HG03442 (cell line): ENCODE measurements at regions not wholly inside any gene's neighbourhood (a gene's known extent, or its start where the extent isn't known, plus 50 kb on each side); places are given as distances from the start of the nearest gene placed in this dataset.
A peak's percentile ranks its signal among the peaks of the same experiment; 100 is the strongest.

Source experiments
- ATAC-seq: cut with Tn5 transposase; IDR thresholded peaks from one replicate; pipeline ENCODE4 v1.9.1; 2021; ENCODE audit warnings: mild to moderate bottlenecking, moderate library complexity; ENCODE audit not compliant: unreplicated experiment

- ATAC-seq = no peak
These were observed 146.5 kb upstream of the PUDP start for GRCh38 chrX:7294483-7294882.

DNA sequence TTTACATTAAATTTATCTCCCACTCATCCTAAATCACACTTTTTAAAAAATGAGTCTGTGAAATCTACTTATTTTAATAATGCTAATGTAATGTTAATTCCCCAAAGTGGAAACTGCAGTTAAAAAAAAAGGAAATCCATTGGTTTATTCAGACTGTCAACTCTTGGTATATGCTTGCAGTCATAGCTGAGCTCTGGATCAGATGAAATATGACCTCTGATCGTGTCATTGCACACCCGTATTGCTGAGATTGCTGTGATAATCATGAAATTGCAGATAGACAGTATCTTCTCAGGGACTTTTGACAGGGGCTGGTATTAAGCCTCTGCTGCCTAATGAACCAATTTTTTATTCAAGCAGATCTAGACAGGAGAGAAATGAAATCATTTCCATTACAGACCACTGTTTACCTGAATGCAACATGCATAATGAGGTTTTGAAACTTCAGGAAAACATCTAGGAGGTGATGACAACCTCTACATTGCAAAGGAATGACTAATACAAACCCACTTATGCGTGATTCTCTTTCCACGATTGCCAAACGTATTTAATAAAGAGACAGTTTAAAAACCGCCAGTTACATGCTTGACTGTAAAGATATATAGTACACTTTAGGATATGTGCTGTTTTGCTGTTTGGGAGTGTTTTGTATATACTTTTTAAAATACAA is 138.3 kb upstream of the PUDP start:
- ATAC-seq = no peak

DNA sequence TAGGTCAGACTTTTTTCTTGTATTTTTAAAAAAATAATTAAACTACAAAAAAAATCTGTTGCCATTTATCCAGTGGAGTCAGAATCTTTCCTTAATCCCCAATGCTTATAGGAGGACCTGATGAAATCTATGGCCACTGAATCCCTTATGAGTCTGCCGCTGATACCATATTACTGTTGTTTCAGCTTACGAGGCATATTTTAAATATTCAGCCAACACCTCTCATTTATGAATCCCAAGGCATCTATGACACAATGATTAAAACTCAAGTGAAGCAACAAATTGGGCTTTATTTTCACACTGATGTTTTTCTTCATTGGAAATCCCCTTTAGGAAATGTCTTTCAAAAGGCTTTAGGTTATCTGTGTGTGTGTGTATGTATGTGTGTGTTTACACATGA is 137.8 kb upstream of the PUDP start:
- ATAC-seq = no peak

DNA sequence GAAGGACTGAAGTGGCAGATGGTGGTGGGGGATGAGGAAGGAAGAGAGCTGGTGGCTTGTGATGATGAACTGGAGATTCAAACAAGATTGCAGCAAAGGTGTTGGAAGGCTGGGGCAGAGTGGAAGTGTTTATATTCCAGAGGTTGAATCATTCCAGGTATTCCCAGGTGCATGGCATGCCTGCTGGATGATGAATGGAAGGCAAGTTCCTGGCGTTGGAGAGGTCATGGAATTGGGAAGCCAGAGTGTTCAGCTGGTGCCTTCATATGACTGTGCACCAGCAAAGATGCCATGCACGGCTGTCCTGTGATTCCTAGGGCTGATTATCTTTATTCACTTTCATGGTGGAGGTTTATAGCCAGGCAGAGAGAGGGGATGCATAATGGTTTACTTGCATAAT is 135.8 kb upstream of the PUDP start:
- ATAC-seq = no peak

DNA sequence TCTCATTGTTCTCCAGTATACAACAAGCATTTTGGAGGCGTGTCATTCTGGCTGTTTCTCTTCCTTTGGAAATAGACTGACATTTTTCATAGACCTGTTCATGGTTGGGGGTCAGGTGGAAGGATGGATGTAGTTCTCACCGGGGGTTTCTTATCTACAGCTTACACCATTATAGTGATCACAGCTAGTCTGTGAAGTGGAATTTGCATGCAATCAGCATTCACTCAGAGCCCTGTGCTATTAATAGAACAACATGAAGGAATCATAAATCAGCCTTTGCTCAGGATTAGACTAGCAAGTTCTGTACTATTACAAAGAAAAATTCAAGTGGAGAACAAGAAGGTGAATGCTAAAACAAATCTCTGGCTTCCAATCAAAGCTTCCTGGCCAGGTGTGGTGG is 132.6 kb upstream of the PUDP start:
- ATAC-seq = no peak

- ATAC-seq = no peak
These were observed 124.4 kb upstream of the PUDP start for GRCh38 chrX:7272346-7272745.

- ATAC-seq = no peak
These were observed 123.0 kb upstream of the PUDP start for GRCh38 chrX:7270933-7271332.

DNA sequence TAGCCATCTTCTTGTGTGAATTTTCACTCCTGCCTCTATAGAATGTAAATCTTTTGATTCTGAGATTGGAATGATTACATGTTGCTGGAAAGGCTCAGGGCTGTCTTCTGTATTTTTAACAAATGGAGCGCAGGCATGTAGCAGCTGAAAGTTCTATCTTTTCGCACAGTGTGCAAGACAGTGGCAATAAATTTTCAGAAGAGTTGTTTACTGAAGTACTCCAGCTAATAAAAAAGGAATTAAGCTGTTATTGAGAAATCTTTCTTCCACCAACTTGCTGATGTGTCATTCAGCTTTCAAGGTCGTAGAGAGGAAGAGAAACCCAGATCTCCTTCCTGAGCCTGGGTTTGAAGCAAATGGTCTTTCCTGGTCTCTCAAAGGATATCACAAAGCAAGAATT is 122.0 kb upstream of the PUDP start:
- no peak for ATAC-seq

- ATAC-seq = no peak
These were observed 121.6 kb upstream of the PUDP start for GRCh38 chrX:7269589-7269988.

DNA sequence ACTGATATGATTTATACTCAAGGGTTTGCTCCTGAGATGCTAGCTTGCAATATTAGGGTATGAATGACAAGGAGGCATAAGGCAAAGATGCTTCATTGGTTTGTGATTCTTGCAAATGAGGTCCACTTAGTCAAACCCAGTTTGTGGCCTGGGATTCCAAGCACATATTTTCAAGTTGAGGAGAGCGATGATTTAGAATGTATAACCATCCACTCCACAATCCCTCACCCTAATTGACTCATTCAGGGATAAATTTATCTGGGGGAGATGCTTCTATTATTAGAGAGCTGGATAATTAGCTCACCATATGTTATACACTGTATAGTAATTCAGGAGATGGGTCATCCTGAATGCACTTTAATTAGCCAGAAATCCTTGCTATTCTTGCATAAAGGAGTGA is 118.3 kb upstream of the PUDP start:
- ATAC-seq = no peak

GRCh38 chrX:7264399-7264798 is 116.4 kb upstream of the PUDP start:
- peak; percentile 51 for ATAC-seq

GRCh38 chrX:7263961-7264360 is 116.0 kb upstream of the PUDP start:
- ATAC-seq = no peak

DNA sequence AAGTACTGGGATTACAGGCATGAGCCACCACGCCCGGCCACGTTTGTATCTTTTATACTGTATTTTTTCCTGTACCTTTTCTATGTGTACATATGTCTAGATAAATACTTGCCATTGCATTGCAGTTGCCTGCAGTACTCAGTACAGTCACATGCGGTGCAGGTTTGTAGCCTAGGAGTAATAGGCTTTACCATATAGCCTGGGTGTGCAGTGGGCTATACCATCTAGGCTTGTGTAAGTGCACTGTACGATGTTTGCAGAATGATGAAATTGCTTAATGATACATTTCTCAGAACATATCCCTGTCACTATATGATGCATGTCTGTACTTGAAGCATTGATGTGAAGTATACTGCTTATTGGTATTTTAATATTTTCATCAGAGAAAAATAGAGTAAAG is 115.4 kb upstream of the PUDP start:
- no peak for ATAC-seq

DNA sequence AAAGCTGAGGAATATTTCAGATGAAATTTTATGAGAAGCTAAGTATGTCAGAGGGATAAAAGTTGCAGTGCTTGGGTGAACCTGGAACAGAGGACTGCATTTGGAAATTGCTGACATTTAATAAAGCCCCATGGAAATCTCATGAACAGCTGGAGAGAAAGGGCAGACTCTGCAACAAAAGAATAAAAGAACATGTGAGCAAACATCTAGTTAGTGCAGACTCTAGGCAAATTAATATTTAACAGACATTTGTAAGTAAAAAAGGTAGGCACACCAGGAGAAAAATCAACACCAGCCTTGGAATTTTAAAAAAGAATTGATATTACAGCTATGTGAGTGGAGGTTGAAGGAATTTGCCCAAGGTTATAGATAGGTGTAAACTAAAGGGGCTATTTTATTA is 114.6 kb upstream of the PUDP start:
- ATAC-seq = no peak

GRCh38 chrX:7261672-7262332 is 113.8 kb upstream of the PUDP start:
- ATAC-seq = peak; percentile 88

DNA sequence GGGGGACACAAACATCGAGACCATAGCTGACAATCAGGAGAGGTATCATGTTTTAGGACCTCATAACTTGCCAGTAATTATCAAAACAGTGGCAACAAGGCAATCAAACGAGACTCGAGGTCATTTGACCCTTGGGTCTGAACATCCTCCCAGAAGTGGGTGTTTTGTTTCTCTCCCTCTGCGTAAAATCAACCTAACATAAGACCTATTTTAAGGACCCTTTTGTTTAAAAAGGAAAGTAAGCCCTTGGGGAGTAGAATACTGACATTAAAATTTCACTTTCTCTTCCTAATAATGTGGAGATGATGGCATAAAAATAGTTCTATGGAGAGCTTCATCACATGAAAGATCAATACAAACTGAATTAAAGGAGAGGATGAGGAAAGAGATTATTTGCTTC is 106.2 kb upstream of the PUDP start:
- no peak for ATAC-seq

- no peak for ATAC-seq
These were observed 105.6 kb upstream of the PUDP start for GRCh38 chrX:7253565-7253964.

DNA sequence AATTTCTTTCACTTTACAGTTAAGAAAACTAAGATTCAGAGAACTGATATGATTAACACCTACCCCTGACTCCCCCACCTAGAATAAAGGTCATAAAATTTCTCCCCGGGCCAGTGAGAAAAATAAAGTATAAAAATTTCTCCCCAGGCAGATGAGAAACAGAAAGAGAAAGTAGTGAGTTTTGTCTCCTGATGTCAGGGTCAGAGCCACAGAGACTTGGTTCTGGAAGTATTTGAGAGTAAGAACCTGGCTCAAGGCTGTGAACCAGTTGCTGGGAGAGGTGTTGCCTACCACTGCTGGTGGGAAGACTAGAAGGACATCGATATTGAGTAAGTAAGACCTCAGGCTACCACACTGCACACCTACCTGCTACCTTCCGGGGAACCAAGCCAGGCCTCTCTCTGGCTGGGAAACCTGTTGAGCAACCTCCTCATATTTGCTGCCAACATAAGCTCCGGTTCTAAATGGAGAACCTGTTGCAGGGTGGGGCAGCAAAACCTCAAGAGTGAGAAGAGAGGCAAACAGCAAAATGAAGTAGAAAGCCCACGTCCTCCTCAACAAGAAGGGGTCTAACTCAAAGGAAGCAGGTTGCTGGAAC is 104.2 kb upstream of the PUDP start:
- peak; percentile 54 for ATAC-seq

- no peak for ATAC-seq
These were observed 99.4 kb upstream of the PUDP start for GRCh38 chrX:7247346-7247745.

DNA sequence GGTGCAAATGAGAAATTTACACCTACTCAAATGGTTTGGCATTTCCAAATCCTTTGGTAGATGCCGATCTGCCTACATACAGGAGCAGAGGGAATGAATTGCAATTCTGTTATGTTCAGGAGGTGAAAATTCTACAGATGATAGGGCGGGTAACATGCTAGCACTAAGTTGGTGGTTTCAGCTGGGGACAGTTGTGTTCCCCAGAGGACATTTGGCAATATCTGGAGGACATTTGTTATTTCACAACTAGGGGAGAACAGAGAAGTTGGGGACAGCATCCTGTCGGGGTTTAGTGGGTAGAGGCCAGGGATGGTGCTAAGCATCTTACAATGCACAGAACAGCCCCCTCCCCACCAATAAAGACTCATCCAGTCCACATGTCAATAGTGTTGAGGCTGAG is 96.5 kb upstream of the PUDP start:
- no peak for ATAC-seq

GRCh38 chrX:7242613-7243012 is 94.7 kb upstream of the PUDP start:
- peak; percentile 98 for ATAC-seq

GRCh38 chrX:7240929-7241328 is 93.0 kb upstream of the PUDP start:
- ATAC-seq = no peak

- no peak for ATAC-seq
These were observed 87.1 kb upstream of the PUDP start for GRCh38 chrX:7235071-7235470.
